IMR-90 (cell line): ENCODE measurements at regions not wholly inside any gene's neighbourhood (a gene's known extent, or its start where the extent isn't known, plus 50 kb on each side); places are given as distances from the start of the nearest gene placed in this dataset.
A peak's percentile ranks its signal among the peaks of the same experiment; 100 is the strongest.

ENCODE experiments used
- ATAC-seq: fragments of 200-7000 bp; cut with Tn5 transposase; 2 replicates; pipeline ENCODE4 v1.9.1; 2020; ENCODE audit warnings: low read depth, mild to moderate bottlenecking, moderate library complexity
- BruUV-seq: library from RNA; stranded (reverse); fragments of 400-500 nt; replicated peaks from 2 replicates; lab custom pipeline; 2021; lab: Mats Ljungman, UMichigan
- CTCF ChIA-PET: fragments of 300-600 bp; formaldehyde crosslinking; extraction: SDS; loops from one replicate; lab custom pipeline; 2021; ENCODE audit warnings: antibody characterized with exemption; lab: Yijun Ruan, JAX
- POLR2A ChIA-PET: fragments of 300-600 bp; sonication (Branson Sonifier 250); formaldehyde crosslinking; loops from one replicate; lab custom pipeline; 2022; ENCODE audit warnings: antibody characterized with exemption; ENCODE audit not compliant: unreplicated experiment; lab: Charles Lee
- DNase-seq: peaks from one replicate; pipeline ENCODE4 v3.0.0; 2013
- H2AFZ ChIP-seq: replicated peaks from 2 replicates; pipeline ENCODE3; 2013; ENCODE audit warnings: low read length, mild to moderate bottlenecking; ENCODE audit not compliant: poor library complexity
- H2AK5ac ChIP-seq: 2 replicates; pipeline ENCODE4 v1.6.1; 2013; ENCODE audit warnings: low read depth, low read length, inconsistent platforms
- H2AK9ac ChIP-seq: replicated peaks from 2 replicates; pipeline ENCODE3; 2013; ENCODE audit warnings: mild to moderate bottlenecking, low read depth, low read length, moderate library complexity; ENCODE audit not compliant: poor library complexity
- H2BK120ac ChIP-seq: 2 replicates; pipeline ENCODE4 v1.6.1; 2013; ENCODE audit warnings: low read depth, low read length, inconsistent platforms
- H2BK15ac ChIP-seq: 3 replicates; pipeline ENCODE4 v1.6.1; 2013; ENCODE audit warnings: low read depth, low read length, inconsistent platforms
- H2BK20ac ChIP-seq: 2 replicates; pipeline ENCODE4 v1.6.1; 2013; ENCODE audit warnings: low read depth, mild to moderate bottlenecking, inconsistent platforms, low read length, moderate library complexity
- H2BK5ac ChIP-seq: 2 replicates; pipeline ENCODE4 v1.6.1; 2013; ENCODE audit warnings: mild to moderate bottlenecking, low read depth, low read length, inconsistent platforms; ENCODE audit not compliant: poor library complexity, severe bottlenecking
- H3K14ac ChIP-seq: replicated peaks from 2 replicates; pipeline ENCODE4 v1.6.1; 2013; ENCODE audit warnings: low read depth, low read length, inconsistent platforms
- H3K18ac ChIP-seq: 2 replicates; pipeline ENCODE4 v1.6.1; 2013; ENCODE audit warnings: low read depth, low read length, control low read depth
- H3K23ac ChIP-seq: 2 replicates; pipeline ENCODE4 v1.6.1; 2013; ENCODE audit warnings: low read depth, low read length, inconsistent platforms
- H3K27ac ChIP-seq: 2 replicates; pipeline ENCODE4 v1.5.1; 2013; ENCODE audit warnings: mild to moderate bottlenecking, control low read depth, low read length; ENCODE audit not compliant: insufficient read depth
- H3K27me3 ChIP-seq: 2 replicates; pipeline ENCODE4 v1.6.1; 2013; ENCODE audit warnings: low read length; ENCODE audit not compliant: control insufficient read depth, insufficient read depth
- H3K36me3 ChIP-seq: 2 replicates; pipeline ENCODE4 v1.6.1; 2013; ENCODE audit warnings: low read length, mixed read lengths; ENCODE audit not compliant: control insufficient read depth, insufficient read depth
- H3K4ac ChIP-seq: 2 replicates; pipeline ENCODE4 v1.6.1; 2013; ENCODE audit warnings: low read depth, low read length, inconsistent platforms
- H3K4me1 ChIP-seq: 2 replicates; pipeline ENCODE4 v1.6.1; 2013; ENCODE audit warnings: low read length, mixed read lengths; ENCODE audit not compliant: control insufficient read depth, insufficient read depth
- H3K4me2 ChIP-seq: 2 replicates; pipeline ENCODE4 v1.6.1; 2013; ENCODE audit warnings: low read depth, mild to moderate bottlenecking, control low read depth, low read length, moderate library complexity
- H3K4me3 ChIP-seq: 2 replicates; pipeline ENCODE4 v1.5.1; 2013; ENCODE audit warnings: low read depth, mild to moderate bottlenecking, control low read depth, low read length, moderate library complexity; ENCODE audit not compliant: insufficient read depth
- H3K56ac ChIP-seq: 2 replicates; pipeline ENCODE4 v1.6.1; 2013; ENCODE audit warnings: low read length, inconsistent platforms; ENCODE audit not compliant: insufficient read depth; ENCODE audit errors: extremely low read depth
- H3K79me1 ChIP-seq, 2 experiments: 2 replicates each; pipeline ENCODE4 v1.6.1; 2013; ENCODE audit warnings: low read length in 2 of 2, inconsistent platforms in 1 of 2, low read depth in 1 of 2
- H3K9ac ChIP-seq: 2 replicates; pipeline ENCODE4 v1.6.1; 2013; ENCODE audit warnings: low read depth, low read length, control low read depth
- H3K9me1 ChIP-seq: 2 replicates; pipeline ENCODE4 v1.6.1; 2013; ENCODE audit warnings: low read length, inconsistent platforms; ENCODE audit not compliant: insufficient read depth
- H3K9me3 ChIP-seq: 2 replicates; pipeline ENCODE4 v1.6.1; 2013; ENCODE audit warnings: low read length; ENCODE audit not compliant: control insufficient read depth, insufficient read depth
- H4K20me1 ChIP-seq: 2 replicates; pipeline ENCODE4 v1.6.1; 2013; ENCODE audit warnings: low read length, inconsistent platforms; ENCODE audit not compliant: insufficient read depth
- H4K5ac ChIP-seq: 2 replicates; pipeline ENCODE4 v1.6.1; 2013; ENCODE audit warnings: mild to moderate bottlenecking, low read depth, low read length, control low read depth
- H4K8ac ChIP-seq, 2 experiments: 2 replicates each; pipeline ENCODE4 v1.6.1; 2013; ENCODE audit warnings: low read depth in 2 of 2, low read length in 2 of 2, control low read depth in 1 of 2, inconsistent platforms in 1 of 2
- H4K91ac ChIP-seq: 2 replicates; pipeline ENCODE4 v1.6.1; 2013; ENCODE audit warnings: low read depth, low read length, inconsistent platforms; ENCODE audit not compliant: insufficient read depth
- CEBPB ChIP-seq: IDR thresholded peaks from 2 replicates; pipeline ENCODE4 v1.6.1; 2012; ENCODE audit warnings: low read depth, low read length, improper control_type of control experiment
- FOS ChIP-seq: fragments of 150-350 bp; IDR thresholded peaks from 2 replicates; pipeline ENCODE4 v1.6.1; 2016; ENCODE audit warnings: low read depth, low read length
- NFE2L2 ChIP-seq: fragments of 150-350 bp; IDR thresholded peaks from 2 replicates; pipeline ENCODE4 v1.6.1; 2016; ENCODE audit warnings: low read depth, mild to moderate bottlenecking, low read length
- RCOR1 ChIP-seq: IDR thresholded peaks from 2 replicates; pipeline ENCODE4 v1.6.1; 2012; ENCODE audit warnings: mild to moderate bottlenecking, low read length, improper control_type of control experiment; ENCODE audit not compliant: insufficient replicate concordance
- RFX5 ChIP-seq: IDR thresholded peaks from 2 replicates; pipeline ENCODE4 v1.8.0; 2012; ENCODE audit warnings: low read depth, mild to moderate bottlenecking, low read length, moderate library complexity
- WGBS, 2 experiments: methylation state at CpG; one replicate each; pipeline versions ENCODE4 v1.1.5 to v1.1.7; 2013; ENCODE audit warnings: missing lambda C conversion rate in 2 of 2; ENCODE audit not compliant: insufficient read length in 1 of 2; ENCODE audit errors: extremely low coverage in 2 of 2; 5-methylcytosine and 5-hydroxymethylcytosine counted together
- dilution Hi-C: fragments of 300-500 bp; cut with HindIII; formaldehyde crosslinking; loops from one replicate; pipeline ENCODE4 v1.14.3; 2018; ENCODE audit warnings: low sequenced_read_pairs; ENCODE audit not compliant: unreplicated experiment
- in situ Hi-C: fragments of 300-500 bp; cut with MboI; formaldehyde crosslinking; loops from 3 replicates; pipeline ENCODE4 v1.14.3; 2019; ENCODE audit warnings: low sequenced_read_pairs, inconsistent platforms, mixed read lengths
- intact Hi-C: fragments of 100-400 bp; cut with micrococcal nuclease; formaldehyde crosslinking; loops from 2 replicates; pipeline ENCODE4 v1.10.0; 2022
- TF ChIP-seq, protein P1 (sequence below): fragments of 150-350 bp; IDR thresholded peaks from 2 replicates; pipeline ENCODE4 v1.6.1; 2017; ENCODE audit warnings: mild to moderate bottlenecking, antibody characterized with exemption, low read length, low read depth

DNA sequence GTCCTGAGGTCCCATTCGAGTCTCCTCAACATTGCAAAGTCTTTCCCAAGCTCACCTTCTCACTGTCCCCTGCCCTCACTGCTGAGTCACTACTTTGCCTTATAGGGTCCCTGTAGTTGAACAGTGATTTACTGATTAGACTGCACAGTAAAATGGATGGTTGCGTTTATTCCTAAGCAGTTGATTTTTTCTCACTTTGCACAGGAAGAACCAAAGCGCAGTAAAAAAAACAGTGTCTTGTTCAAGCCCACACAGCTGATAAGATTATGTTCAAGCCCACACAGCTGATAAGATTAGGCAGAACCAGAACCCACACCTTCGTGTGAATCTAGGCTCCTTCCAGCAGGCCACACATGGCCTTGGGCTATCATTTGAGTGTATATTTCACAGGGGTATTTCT is 215.3 kb upstream of the COPS8 start (continued):
- TF ChIP-seq, protein P1, sequence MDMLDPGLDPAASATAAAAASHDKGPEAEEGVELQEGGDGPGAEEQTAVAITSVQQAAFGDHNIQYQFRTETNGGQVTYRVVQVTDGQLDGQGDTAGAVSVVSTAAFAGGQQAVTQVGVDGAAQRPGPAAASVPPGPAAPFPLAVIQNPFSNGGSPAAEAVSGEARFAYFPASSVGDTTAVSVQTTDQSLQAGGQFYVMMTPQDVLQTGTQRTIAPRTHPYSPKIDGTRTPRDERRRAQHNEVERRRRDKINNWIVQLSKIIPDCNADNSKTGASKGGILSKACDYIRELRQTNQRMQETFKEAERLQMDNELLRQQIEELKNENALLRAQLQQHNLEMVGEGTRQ, result no peak
- no peak for TF ChIP-seq RFX5

GRCh38 chr2:236871500-236872001 is 214.1 kb upstream of the COPS8 start:
- Histone ChIP-seq H3K18ac (peak overlapping the region; percentile 11; the same call in 1 of the 2 replicates), H3K27me3 (no peaks in the 10 kb centered on the region; the same call in 1 of the 2 replicates), H2BK20ac (0 out of 2 replicates have a peak overlapping the region, but pooled peaks have one; percentile 4), H4K91ac (no peak overlapping the region), H3K4me1 (no peaks in the 10 kb centered on the region), H4K8ac (0 out of 4 replicates have a peak overlapping the region, but pooled peaks have one; percentile 2 to 7), H3K4me3 (no peak overlapping the region), H2AFZ (peak overlapping the region; percentile 80), H3K14ac (no peak overlapping the region), H3K56ac (no peak overlapping the region), H3K4ac (no peak overlapping the region), H2BK120ac (no peak overlapping the region), H2AK9ac (no peak overlapping the region), H3K9me1 (0 out of 2 replicates have a peak, but pooled peaks cover 2% of the 10 kb centered on the region), H4K5ac (no peak overlapping the region), H3K36me3 (no peaks in the 10 kb centered on the region), H3K9me3 (no peaks in the 10 kb centered on the region), H3K27ac (no peak overlapping the region; the same call in 1 of the 2 replicates), H3K9ac (no peak overlapping the region), H4K20me1 (no peaks in the 10 kb centered on the region), H2BK5ac (peak overlapping the region; percentile 20), H2BK15ac (0 out of 3 replicates have a peak overlapping the region, but pooled peaks have one; percentile 8), H3K79me1 (no peaks in the 10 kb centered on the region), H3K23ac (no peak overlapping the region), H2AK5ac (no peak overlapping the region), H3K4me2 (no peak overlapping the region)
- WGBS, 2 experiments, result 43% methylated on average over 3 of the region's 6 CpGs; no CpG with 5 or more reads in 1 of the 2 experiments
- BruUV-seq, result no TSS peak
- dilution Hi-C loops (no loop called here), intact Hi-C loops (no loop called here), in situ Hi-C loops (no loop called here)
- ATAC-seq (peak; percentile 82), DNase-seq (peak; percentile 91)
- POLR2A ChIA-PET, result no interaction called here
- TF ChIP-seq RCOR1 (no peak), NFE2L2 (peak; percentile 49; the same call in 1 of the 2 replicates), RFX5 (no peak), FOS (peak; percentile 40; the same call in 1 of the 2 replicates), CEBPB (peak; percentile 86)
- CTCF ChIA-PET, result no interaction called here
